HG02981 (cell line): ENCODE measurements at regions not wholly inside any gene's neighbourhood (a gene's known extent, or its start where the extent isn't known, plus 50 kb on each side); places are given as distances from the start of the nearest gene placed in this dataset.

ENCODE experiments used
- ATAC-seq: cut with Tn5 transposase; IDR thresholded peaks from one replicate; pipeline ENCODE4 v1.9.1; 2021; ENCODE audit warnings: mild to moderate bottlenecking, moderate library complexity; ENCODE audit not compliant: unreplicated experiment

DNA sequence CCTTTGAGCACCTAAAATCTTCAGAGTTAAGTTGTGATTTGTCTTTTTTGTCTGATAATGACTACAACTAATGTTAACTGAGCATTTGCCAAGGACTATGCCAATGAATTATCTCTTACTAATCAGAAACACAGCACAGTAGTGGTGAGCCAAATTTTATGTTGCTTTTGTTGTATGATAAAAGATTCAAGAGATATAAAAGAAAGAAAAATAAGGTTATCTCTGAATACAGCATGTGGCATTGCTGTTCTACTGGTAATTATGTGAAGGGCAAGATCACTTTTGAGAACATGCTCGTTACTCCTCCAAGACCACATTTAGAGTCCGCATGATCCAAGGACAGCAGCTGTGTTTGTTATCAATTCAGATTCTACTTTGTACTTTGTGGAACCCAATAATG is 133.4 kb upstream of the MYLIP start:
- no peak for ATAC-seq

DNA sequence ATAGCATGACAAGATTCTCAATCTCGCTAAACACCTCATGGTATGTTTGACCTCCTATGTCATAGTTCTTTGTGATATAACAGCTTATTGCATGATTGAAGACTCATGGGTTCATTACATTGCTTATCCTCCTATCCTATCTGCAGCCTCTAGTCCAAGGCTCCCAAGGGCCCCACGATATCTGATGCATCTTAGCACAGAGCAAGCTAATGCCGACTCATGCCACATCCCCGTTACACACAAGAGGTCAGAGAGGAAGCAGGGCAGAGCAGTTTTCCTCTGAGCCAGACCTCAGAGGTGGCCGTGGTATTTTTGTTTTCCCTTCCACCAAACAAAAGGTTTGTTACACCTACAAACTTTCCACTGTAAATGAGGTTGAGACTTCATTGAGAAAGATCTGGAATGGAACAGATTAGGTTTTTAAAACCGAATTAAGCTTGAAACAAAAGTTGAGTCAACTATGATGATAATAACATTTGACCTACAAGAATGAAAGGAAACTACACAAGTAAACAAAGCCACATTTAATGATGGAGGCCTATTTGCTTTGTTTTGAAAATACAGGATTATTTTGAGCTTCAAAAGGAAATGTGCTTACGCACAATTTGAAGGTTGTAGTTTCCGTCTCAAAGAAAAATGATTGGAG is 133.9 kb upstream of the MYLIP start:
- no peak for ATAC-seq

DNA sequence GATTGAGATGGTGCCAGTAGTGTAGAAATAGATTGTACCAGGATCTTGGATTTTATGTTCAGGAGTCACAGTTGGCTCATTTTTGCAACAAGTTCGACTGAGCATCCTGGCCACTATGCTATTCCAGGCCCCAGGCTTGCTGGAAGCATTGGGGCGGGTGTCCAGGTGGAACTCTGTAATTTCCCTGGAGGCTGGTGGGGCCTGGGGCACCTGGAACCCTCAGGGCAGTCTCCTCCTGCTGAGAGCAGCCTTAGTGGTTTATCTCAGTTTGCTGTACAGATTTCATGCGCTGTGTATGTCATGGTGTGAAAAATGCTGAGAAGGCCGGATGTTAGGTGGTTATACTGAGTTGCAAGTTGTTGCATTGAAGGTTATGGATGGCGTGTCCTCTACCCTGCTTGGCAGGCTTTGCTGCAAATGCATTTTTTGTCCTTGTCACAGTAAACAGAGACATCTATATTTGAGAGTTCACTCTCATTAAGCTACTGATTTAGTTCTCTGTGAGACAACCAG is 135.1 kb upstream of the MYLIP start:
- no peak for ATAC-seq

DNA sequence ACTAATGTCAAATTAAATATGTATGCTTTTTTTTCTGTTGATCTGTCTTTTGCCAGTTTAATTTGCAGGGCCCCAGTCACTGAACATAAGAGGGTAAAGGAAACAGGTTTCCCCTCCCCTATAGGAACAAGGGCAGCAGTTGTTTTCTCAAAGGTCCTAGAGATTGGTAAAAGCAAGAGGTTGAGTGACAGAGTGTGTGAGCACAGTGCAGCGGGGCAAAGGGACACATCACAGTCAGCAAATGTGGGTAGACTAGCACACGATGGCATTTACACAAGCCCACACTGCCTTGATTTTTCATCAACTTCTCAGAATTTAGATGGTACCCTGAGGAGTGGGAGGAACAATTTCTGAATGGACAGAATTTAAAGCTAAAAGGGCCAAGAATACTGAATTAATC is 138.7 kb upstream of the MYLIP start:
- no peak for ATAC-seq

DNA sequence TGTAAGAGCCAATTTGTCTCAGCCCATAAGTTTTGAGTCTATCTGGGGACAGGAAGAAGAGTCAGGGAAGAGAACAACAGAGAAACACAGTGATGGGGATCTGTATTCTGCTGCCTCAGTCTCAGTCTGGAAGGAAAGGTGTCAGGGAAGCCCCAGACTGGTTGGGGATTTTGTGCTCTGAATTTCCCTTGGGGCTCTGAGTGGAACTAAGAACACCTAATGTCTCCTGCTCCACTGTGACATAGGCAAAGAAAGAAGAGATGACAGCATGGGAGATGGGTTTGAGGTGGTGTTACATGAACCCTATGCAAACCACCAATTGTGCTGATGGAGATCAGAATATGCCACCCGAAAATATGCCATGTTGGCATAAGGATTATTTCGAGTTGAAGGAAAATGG is 139.5 kb upstream of the MYLIP start:
- ATAC-seq = no peak

DNA sequence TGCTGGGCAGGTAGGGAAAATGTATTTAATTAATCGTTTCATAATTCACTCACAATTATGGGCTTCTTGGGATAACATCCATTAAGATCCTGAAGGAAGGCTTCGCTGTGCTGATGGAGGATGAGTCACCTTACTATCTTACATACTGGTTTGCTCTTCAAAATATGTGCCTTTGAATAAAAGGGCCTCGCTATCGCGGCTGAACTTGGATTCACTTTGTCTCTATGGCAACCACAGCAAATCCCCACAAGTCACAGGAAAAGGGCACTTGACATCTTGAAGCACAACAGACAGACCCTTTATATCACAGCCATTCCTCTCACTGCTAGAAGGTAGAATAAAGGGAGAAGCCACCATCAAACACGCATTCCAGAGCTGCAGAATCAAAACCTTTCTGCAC is 141.3 kb upstream of the MYLIP start:
- no peak for ATAC-seq

DNA sequence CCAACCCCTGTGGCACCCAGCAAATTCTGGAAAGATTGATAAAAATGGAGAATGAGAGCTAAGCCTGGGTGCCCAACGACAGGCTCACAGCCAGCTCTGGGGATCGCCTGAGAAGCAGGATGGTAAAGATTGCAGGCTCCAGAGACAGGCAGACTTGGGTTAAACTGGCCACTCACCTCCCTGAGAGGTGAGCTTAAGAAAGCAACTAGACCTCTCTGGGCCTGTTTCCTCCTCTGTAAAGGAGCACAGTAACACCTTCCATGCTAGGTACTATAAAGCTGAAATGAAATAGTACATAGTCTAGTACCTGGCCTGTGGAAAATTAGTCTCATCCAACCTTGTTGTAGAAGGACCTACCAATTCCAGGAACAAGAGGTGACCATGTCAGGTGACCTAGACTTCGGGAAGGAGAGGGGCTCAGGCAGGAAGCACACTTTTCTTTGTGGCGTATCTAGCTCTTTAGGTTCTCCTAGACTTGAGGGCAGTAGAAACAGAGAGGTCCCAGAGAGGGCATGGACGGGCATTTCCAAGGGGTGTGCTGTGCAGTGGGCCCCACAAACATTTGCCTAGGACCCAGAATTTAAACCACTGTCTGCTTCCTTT is 142.8 kb upstream of the MYLIP start:
- ATAC-seq = no peak

DNA sequence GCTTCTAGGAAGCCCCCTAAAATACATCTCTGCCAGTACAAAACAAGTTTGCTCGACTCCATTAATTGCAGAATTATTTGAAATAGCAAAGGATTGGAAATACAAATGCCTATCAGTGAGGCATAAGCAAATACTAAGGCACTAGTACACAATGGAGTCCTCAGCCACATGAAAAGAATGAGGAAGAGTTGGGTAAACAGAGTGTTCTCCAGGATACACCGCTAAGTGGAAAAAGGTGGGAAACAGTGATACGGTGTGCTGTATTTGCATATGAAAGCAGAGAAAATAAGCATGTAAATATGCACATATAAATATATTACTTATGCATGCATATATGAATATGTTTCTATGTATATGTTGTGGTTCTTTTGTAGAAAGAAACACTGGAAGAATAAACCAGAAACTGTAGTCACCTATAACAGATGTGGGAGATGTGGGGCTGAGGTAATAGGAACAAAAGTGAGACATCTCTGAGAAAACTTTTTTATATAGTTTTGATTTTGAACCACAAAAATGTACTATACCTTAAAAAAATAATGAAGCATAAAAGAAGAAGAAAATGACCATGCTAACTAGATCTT is 143.4 kb upstream of the MYLIP start:
- ATAC-seq = no peak

DNA sequence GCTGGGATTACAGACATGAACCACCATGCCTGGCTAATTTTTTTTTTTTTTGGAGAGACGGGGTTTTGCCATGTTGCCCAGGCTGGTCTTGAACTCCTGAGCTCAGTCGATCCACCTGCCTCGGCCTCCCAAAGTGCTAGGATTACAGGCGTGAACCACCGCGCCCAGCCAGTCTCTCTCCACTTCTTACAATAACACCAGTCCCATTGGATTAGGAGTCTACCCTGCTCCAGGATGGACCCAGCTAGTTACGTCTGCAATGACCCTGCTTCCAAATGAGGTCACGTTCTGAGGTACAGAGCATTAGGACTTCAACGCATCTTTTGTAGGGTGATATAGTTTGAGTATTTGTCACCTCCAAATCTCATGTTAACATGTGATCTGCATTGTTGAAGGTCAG is 146.9 kb upstream of the MYLIP start:
- ATAC-seq = no peak

DNA sequence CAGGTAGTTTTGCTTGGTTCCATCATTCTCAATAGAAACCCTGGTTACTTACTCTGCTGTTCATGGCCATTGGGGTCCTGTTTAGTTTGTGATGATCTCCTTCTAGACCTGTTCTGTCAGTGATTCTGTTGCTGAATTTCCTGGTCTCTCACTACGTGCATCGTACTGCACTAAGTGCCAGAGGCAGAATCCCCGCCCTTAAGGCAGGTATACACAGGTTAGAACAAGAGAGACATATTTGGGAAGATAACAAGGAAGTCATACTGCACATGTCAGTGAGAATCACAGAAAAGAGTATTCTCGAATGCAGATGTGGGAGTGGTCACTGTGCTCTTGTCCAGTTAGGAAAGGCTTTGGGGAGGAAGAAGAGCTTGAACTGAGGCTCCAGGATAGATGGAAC is 148.1 kb upstream of the MYLIP start:
- ATAC-seq = no peak

DNA sequence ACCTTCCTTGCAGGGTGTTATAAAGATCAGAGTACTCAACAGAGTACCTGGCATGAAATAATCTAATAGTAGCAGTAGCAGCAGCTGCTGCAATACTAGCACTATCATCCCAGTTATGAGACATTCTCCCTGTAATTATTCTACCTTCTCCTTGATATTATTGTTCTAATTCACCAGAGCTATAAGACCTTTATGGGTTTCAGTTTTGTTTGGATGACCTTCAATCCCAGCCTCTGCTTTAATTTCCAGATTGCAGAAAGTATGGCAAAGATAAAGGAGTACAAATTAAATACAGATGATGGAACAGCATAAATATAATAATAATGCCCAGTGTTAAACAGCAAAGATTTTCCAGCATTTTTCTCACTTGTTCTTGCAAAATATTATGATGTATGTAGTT is 150.5 kb upstream of the MYLIP start:
- ATAC-seq = no peak

DNA sequence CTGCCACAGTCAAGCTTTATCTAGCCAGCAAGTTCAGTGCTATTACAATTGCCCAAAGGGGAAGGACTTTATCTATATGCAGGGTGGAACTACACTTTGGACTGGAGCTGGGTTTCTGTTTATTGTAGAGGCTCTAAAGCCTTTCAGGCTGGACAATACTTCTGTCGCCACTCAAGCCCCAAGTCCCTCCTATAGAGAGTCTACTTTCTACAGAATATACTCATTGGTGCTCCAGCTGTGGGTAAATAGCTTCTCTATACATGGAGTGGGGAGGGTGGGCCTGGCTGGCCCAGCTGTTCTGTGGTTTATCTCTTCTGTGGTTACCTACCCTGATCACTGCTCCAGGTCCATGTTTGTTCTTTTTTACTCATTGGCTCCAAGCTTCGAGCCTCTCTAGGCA is 151.8 kb upstream of the MYLIP start:
- ATAC-seq = no peak

DNA sequence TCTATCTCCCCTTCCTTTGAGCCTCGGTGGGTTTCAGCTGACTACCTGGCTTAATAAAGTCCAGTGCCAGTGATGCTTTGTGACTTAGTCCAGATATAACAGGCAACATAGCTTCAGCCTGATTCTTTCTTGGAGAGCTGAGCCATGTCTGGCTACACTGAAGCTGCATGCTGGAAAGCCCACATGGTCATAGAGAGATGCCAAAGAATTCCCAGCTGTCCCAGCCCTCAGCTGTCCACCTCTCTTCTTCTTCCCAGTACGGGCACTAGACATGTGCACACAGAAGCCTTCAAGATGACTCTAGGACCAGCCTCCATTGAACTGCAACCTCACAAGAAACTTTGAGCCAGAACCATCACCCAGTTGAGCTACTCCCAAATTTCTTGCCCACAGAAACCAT is 154.1 kb upstream of the MYLIP start:
- no peak for ATAC-seq

DNA sequence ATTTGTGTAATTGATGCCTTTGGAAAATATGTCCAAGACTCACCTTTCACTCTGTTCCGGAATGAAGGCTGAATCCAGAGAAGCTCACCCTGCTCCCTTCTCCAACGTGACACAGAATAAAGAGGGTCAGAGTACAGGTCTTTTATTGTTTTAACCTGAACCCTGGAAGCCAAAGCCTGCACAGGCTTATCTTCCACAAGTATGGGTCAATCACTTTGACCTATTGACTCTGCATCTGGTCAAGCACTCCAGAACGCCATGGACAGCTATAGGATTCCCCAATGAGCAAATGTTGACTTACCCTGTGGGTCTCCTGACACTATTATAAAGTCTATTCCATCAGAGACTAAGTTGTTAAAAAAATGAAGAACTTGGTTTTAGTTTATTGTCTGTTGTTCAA is 158.4 kb upstream of the MYLIP start:
- ATAC-seq = no peak

DNA sequence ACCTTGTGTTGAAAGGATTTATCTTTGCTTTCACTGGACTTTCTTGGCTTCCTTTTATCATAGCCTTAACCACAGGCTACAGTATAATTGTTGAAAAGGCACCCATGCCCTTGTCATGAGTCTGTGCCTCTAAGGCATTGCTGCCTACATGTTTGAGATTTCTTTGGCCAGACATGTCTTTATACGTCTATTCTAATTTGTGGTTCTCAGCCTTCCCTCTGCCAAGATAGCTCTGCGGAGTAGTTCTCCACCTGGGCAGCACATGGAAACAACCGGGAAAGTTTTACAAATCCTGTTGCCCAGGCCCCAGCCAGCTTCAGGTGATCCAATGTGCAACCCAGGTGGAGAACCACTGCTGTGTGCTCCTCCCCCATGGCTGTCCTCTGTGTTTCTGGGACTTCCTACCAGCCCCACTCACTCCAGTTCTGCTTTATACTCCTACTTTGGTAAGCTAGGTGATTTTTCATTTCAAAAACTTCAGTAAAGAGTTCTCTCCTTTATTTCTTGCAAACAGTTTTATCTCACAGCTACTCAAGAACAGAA is 159.6 kb upstream of the MYLIP start:
- ATAC-seq = no peak

DNA sequence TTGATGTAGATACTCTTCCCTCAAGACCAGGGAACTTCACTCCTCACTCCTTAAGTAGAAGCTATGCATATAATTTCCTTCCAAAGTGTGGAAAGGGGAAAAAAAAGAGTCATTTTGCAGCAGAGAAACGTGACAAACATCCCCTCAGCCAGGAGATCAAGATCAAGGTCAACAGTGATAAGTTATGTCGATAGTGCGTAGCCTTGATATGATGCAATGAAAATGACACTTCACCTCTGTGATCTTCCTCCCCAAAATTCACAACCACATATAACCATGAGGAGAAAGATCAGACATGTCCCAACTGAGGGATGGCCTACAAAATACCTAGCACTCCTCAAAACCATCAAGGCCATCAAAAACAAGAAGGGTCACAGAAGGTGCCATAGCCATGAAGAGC is 160.4 kb upstream of the MYLIP start:
- no peak for ATAC-seq

DNA sequence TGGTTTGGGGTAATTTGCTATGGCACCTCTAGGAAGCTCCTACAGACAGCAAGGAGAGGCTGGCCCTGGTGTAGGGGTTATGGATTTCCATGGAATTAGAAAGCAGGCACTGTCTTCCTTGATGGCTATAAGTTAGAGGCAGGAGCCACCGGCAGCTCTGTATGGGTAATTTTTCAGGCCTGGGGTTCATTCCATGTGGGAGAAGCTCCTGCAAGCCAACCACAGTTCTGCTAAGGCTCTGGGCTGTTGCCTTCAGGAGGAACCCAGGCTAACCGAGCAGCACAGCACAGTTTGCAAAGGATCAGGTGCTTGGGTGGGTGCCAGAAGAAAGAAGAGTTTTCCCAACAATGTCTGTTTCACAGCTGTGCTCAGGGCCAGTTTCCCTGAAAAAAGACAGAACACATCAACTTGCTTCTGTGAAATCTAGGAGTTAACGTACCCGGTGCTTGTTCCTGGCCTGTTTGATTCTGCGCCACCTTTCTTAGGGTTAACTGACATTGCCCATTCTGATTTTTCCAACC is 162.8 kb upstream of the MYLIP start:
- no peak for ATAC-seq

DNA sequence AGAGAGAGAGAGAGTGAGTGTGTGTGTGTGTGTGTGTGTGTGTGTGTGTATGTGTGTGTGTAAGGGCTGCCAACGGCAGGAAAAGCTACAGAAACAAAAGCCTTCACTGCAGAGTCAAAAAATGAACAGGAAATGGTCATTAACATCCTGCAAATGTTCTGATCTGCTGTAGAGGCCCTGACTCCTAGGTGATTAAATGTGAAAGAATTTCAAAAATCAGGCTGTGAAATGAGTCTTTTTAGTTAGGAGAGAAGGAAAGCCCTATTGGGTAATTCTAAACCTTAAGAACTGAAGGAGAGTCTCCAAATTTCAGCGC is 166.5 kb upstream of the MYLIP start:
- no peak for ATAC-seq

DNA sequence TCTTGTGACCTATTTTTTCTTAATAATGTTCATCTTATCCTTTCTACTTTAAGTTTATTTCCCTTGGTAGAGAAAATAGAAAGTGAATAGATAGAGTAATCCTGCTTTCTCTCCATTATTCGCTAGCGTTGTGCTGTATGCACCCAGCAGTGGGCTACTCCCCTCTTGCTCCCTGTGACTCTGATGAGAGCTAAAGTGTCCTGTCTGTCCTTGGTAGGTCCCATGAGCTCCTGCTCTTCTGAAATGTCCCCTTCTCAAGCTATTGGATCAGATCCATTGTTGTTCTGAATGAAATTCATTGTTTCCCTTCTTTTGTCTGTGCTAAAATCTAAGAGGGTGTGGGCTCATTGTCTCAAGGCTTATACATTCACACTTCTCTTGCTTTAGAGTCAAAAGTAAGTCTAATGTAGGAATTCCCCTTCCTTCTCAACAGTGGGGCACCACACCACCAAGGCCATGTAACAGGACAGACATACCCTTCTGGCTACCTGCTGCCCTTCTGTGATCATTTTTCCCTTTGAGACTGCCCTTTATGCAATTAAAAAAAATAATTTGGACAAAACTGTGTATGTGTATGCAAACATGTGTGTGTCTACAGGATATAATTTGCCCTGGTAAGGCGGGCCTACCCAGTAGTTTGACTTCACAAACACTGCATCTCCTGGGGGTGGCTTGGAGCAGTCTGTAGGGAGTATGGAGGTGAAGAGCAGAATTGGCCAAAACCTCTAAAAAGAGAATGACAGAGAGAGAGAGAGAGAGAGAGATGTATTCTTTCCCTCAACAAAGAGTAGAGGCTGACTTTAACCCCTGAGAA is 167.0 kb upstream of the MYLIP start:
- no peak for ATAC-seq

DNA sequence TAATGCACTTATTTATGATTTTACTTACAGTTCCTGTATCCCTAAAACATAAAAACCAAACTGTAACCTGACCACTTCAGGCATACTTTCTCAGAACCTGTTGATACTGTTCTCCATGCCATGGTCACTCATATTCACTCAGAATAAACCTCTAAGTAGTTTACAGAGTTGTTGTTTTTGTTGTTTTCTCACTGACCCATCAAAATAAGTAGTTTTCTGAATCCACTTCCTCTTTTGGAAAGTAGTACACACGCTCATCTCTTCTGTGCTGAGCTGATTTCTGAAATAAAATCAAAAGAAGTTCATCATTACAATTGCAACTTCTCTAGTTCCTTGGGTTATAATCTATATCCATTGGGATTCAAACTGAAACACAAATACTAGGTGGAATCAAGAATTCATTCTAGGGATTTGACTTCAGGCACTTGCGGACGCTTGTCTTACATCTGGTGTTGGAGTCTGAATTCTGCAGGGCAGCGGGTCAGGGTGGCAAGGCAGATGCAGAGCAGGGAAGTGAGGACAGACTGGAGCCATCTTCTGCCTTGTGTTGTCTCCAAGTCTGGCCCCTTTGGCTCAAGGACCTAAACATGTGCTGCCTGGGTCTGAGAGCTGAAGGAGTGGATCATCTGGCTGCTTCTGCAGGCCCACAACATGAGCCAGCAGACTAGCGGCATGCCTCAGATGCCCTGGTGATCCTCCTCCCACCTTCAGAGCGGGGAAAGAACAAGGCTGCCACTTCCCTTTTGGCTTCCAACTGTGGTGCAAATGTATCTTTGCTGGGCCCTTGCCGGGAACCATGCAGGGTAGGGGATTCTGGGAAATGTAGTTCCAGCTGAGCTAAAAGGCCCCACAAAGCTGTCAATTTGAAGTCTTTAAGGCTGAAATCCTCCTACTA is 167.9 kb upstream of the MYLIP start:
- no peak for ATAC-seq
